Naive thymus-derived CD4-positive, alpha-beta T cell (primary cell): ENCODE measurements at regions not wholly inside any gene's neighbourhood (a gene's known extent, or its start where the extent isn't known, plus 50 kb on each side); places are given as distances from the start of the nearest gene placed in this dataset.

Experiments used
- ATAC-seq: fragments of 150-1000 bp; cut with Tn5 transposase; 2 replicates; pipeline ENCODE4 v1.10.0; 2021; ENCODE audit warnings: mild to moderate bottlenecking, moderate library complexity
- CTCF ChIA-PET: fragments of 350-600 bp; sonication (Branson Sonifier 250); formaldehyde crosslinking; loops from one replicate; lab custom pipeline; 2021; ENCODE audit warnings: antibody characterized with exemption; lab: Charles Lee
- POLR2A ChIA-PET: fragments of 350-600 bp; sonication (Branson Sonifier 250); formaldehyde crosslinking; loops from one replicate; lab custom pipeline; 2021; ENCODE audit warnings: antibody characterized with exemption, inconsistent platforms; lab: Charles Lee
- DNase-seq, 9 donors: peaks; one replicate each; pipeline versions ENCODE4 v3.0.0 to v3.0.0-alpha.2; 2020 to 2022; ENCODE audit warnings: mixed read lengths in 1 of 9
- H3K27ac ChIP-seq: one replicate; pipeline ENCODE4 v1.7.0; 2013; ENCODE audit warnings: mild to moderate bottlenecking, low read depth, low read length, moderate library complexity
- H3K27me3 ChIP-seq, 2 donors: one replicate each; pipeline ENCODE4 v1.7.0; 2013; ENCODE audit warnings: low read length in 2 of 2, mild to moderate bottlenecking in 2 of 2, moderate library complexity in 2 of 2; ENCODE audit not compliant: control insufficient read depth in 2 of 2, insufficient read depth in 2 of 2
- H3K36me3 ChIP-seq, 3 experiments: 1 replicate in 2 of 3; 2 replicates in 1 of 3; pipeline ENCODE4 v1.7.0; 2013; ENCODE audit warnings: low read length in 3 of 3, mild to moderate bottlenecking in 3 of 3, moderate library complexity in 1 of 3; ENCODE audit not compliant: insufficient read depth in 3 of 3, control insufficient read depth in 2 of 3
- H3K4me1 ChIP-seq, 2 donors: one replicate each; pipeline ENCODE4 v1.7.0; 2013; ENCODE audit warnings: low read length in 2 of 2, mild to moderate bottlenecking in 2 of 2, moderate library complexity in 1 of 2; ENCODE audit not compliant: control insufficient read depth in 2 of 2, insufficient read depth in 2 of 2
- H3K4me3 ChIP-seq: 2 replicates; pipeline ENCODE4 v1.7.0; 2013; ENCODE audit warnings: mild to moderate bottlenecking, low read length
- H3K9me3 ChIP-seq, 3 experiments: 1 replicate in 2 of 3; 2 replicates in 1 of 3; pipeline ENCODE4 v1.7.0; 2013; ENCODE audit warnings: low read length in 3 of 3; ENCODE audit not compliant: control insufficient read depth in 2 of 3
- H3K27ac Mint-ChIP-seq, 9 donors: one replicate each; pipeline ENCODE4 v1.8.0; 2020 to 2022; ENCODE audit warnings: mixed read lengths in 9 of 9, mild to moderate bottlenecking in 8 of 9, moderate library complexity in 5 of 9, inconsistent platforms in 2 of 9
- H3K27me3 Mint-ChIP-seq, 5 donors: one replicate each; pipeline ENCODE4 v1.8.0; 2021 to 2022; ENCODE audit warnings: mixed read lengths in 5 of 5, mild to moderate bottlenecking in 1 of 5
- H3K36me3 Mint-ChIP-seq, 5 donors: one replicate each; pipeline ENCODE4 v1.8.0; 2020 to 2022; ENCODE audit warnings: mixed read lengths in 5 of 5, mild to moderate bottlenecking in 3 of 5, inconsistent platforms in 1 of 5
- H3K4me1 Mint-ChIP-seq, 7 donors: one replicate each; pipeline ENCODE4 v1.8.0; 2020 to 2022; ENCODE audit warnings: mixed read lengths in 7 of 7, mild to moderate bottlenecking in 3 of 7, inconsistent platforms in 1 of 7
- H3K4me3 Mint-ChIP-seq, 10 donors: one replicate each; pipeline ENCODE4 v1.8.0; 2020 to 2022; ENCODE audit warnings: mild to moderate bottlenecking in 10 of 10, mixed read lengths in 10 of 10, moderate library complexity in 6 of 10, inconsistent platforms in 2 of 10
- H3K9me3 Mint-ChIP-seq, 11 donors: one replicate each; pipeline ENCODE4 v1.8.0; 2020 to 2022; ENCODE audit warnings: mixed read lengths in 11 of 11, mild to moderate bottlenecking in 4 of 11, inconsistent platforms in 1 of 11, moderate library complexity in 1 of 11
- intact Hi-C, 2 donors: fragments of 100-400 bp; cut with micrococcal nuclease; formaldehyde crosslinking; loops; one replicate each; pipeline ENCODE4 v1.15.1; 2023

DNA sequence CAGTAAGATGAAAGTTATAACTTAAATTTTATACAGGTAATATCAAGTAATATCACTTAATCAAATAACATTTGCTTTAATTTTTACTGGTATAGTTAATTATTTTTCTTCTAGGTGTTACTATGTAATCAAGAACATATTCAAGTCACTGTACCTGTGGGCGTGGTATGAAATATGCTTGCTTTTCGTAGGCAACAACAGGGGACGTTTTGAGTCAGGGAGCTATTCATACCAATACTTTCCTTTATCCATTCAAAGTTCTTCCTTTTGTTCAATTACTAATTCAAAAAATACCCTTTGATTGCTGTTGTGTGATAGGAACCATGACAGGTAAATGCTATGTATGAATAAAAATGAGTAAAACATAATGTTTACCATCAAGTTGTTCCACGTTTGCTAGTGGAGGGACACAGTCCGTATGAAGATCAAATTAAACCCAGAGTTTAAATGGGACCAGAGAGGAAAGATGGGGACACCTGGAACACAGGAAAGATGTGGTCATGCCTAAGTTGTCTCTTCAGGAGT, 654.0 kb upstream of the KCNMB2 start:
- ATAC-seq (no peak), DNase-seq (no peak)
- Mint-ChIP-seq H3K4me1 (peaks cover 3 to 18% (median 12%) of the 10 kb centered on the region in 7 donors), H3K9me3 (peaks cover 0 to 5% (median 0%) of the 10 kb centered on the region in 11 donors), H3K27me3 (no peaks in the 10 kb centered on the region), H3K27ac (no peak overlapping the region), H3K4me3 (no peak overlapping the region), H3K36me3 (peaks cover 0 to 1% (median 0%) of the 10 kb centered on the region in 5 donors)
- CTCF ChIA-PET, result interaction anchor here (0.6 kb wide), 1 partner anchor 572 kb away, joined by 3 read pairs; no protein-coding TSS in a partner anchor
- Histone ChIP-seq H3K4me1 (no peaks in the 10 kb centered on the region), H3K27ac (no peak overlapping the region), H3K27me3 (no peaks in the 10 kb centered on the region), H3K36me3 (no peaks in the 10 kb centered on the region), H3K9me3 (no peaks in the 10 kb centered on the region), H3K4me3 (no peak overlapping the region)
- POLR2A ChIA-PET, result no interaction called here
- intact Hi-C loops, result no loop called here

DNA sequence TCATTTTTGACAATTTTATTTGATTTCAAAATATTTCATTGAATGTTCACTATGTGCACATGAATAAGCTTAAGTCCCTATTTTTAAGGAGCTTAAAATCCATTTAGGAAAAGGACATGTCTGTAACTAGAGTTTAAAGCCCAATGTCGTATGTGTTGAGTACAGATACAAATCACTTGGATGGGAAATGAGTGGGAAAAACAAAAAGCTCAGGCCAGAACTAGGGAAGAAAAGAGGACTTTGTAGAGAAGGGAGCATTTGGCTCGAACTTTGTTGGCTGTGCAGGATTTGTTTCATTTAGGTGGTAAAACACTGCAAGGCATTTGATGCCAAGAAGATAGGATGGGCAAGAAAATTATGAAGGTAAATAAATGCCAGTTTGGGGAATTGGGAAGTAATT, 653.1 kb upstream of the KCNMB2 start:
- peaks cover 0 to 5% (median 0%) of the 10 kb centered on the region in 11 donors for H3K9me3 Mint-ChIP-seq
- Histone ChIP-seq H3K27me3 (no peaks in the 10 kb centered on the region), H3K36me3 (no peaks in the 10 kb centered on the region), H3K27ac (no peak overlapping the region), H3K4me1 (no peaks in the 10 kb centered on the region), H3K4me3 (no peak overlapping the region), H3K9me3 (no peaks in the 10 kb centered on the region)
- intact Hi-C loops, result no loop called here
- no peak overlapping the region for H3K4me3 Mint-ChIP-seq
- H3K36me3 Mint-ChIP-seq, result peaks cover 0 to 3% (median 0%) of the 10 kb centered on the region in 5 donors
- H3K27me3 Mint-ChIP-seq, result no peaks in the 10 kb centered on the region
- peaks cover 3 to 18% (median 12%) of the 10 kb centered on the region in 7 donors for H3K4me1 Mint-ChIP-seq
- no peak for DNase-seq
- ATAC-seq, result no peak
- CTCF ChIA-PET, result interaction anchor here (0.6 to 0.7 kb wide), 2 partner anchors 20 to 802 kb away, joined by 3 read pairs; no protein-coding TSS in a partner anchor
- POLR2A ChIA-PET, result no interaction called here
- peak overlapping the region in 1 of 9 donors; percentile 23 for H3K27ac Mint-ChIP-seq

DNA sequence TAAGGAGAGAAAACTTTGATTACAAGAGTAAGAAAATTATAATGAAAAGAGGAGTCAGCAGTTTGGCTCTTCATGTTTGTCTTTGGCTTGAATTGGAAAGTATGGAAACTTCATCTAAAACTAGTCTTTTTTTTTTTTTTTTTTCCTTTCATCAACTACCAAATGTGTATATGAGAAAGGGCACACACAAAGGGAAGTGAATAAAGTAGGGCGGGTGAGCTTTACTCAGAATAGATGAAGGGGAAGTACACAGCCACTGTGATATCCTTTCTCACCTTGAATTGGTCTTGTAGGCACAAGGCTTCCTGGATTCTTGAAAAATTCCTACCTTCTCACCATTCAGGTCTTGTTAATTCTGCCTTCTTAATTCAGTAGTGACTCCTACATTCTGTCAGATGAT, 652.3 kb upstream of the KCNMB2 start:
- Mint-ChIP-seq H3K4me3 (no peak overlapping the region), H3K27ac (peak overlapping the region in 1 of 9 donors; percentile 25), H3K27me3 (no peaks in the 10 kb centered on the region), H3K4me1 (peaks cover 3 to 18% (median 12%) of the 10 kb centered on the region in 7 donors), H3K36me3 (peaks cover 0 to 3% (median 0%) of the 10 kb centered on the region in 5 donors), H3K9me3 (peaks cover 0 to 4% (median 0%) of the 10 kb centered on the region in 11 donors)
- no peak overlapping the region for H3K27ac ChIP-seq
- H3K36me3 ChIP-seq, result no peaks in the 10 kb centered on the region
- H3K4me3 ChIP-seq, result no peak overlapping the region
- DNase-seq (no peak), ATAC-seq (no peak)
- no peaks in the 10 kb centered on the region for H3K4me1 ChIP-seq
- H3K9me3 ChIP-seq, result no peaks in the 10 kb centered on the region
- no peaks in the 10 kb centered on the region for H3K27me3 ChIP-seq
- ChIA-PET POLR2A (no interaction called here), CTCF (interaction anchor here (0.6 kb wide), 1 partner anchor 412 kb away, joined by 4 read pairs; no protein-coding TSS in a partner anchor)
- intact Hi-C loops, result no loop called here

DNA sequence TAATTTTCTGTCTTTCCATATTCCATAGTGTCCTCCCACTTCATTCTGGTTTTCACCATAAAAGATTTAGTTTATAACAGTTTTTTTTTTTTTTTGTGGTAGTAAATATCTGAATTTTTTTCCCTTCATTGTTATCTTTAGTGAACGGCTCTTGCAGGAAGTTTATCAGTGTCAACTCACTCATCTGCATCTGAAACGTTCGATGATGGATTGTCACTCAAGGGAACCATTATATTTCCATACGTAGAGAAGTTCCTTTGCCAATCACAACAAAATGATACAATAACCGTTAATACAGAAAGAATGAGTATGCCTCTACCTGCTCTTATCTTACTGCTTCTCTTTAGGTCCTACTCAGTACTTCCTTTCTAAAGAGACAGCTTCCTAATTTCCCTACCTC, 651.2 kb upstream of the KCNMB2 start:
- ChIA-PET POLR2A (no interaction called here), CTCF (no interaction called here)
- H3K27me3 ChIP-seq, result no peaks in the 10 kb centered on the region
- DNase-seq, result no peak
- no peak for ATAC-seq
- Mint-ChIP-seq H3K36me3 (peaks cover 0 to 3% (median 0%) of the 10 kb centered on the region in 5 donors), H3K27ac (no peak overlapping the region), H3K4me3 (no peak overlapping the region), H3K9me3 (peaks cover 0 to 3% (median 0%) of the 10 kb centered on the region in 11 donors), H3K4me1 (peaks cover 3 to 18% (median 12%) of the 10 kb centered on the region in 7 donors), H3K27me3 (no peaks in the 10 kb centered on the region)
- H3K4me1 ChIP-seq, result no peaks in the 10 kb centered on the region
- no peaks in the 10 kb centered on the region for H3K9me3 ChIP-seq
- H3K27ac ChIP-seq, result no peak overlapping the region
- H3K4me3 ChIP-seq, result no peak overlapping the region
- no peaks in the 10 kb centered on the region for H3K36me3 ChIP-seq
- intact Hi-C loops, result no loop called here

DNA sequence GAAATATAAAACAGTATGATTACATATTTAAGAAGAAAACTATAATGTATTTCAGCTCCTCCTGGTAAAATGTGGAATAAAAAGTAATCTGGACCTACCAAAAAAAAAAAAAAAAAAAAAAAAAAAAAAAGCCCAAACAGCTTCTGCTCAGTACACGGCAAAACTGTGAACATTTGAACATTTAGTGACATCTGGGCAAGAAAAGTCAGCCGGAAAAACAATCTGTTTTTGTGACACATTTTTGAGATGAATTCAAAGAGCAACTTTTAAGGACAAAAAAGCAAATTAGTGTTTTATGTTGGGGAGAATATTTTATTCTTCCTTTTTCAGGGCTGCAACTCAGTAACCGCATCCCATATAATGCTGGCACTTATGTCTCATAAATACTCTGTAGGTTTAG, 649.7 kb upstream of the KCNMB2 start:
- ChIA-PET POLR2A (interaction anchor here (0.6 kb wide), 1 partner anchor 926 kb away, joined by 3 read pairs; no protein-coding TSS in a partner anchor), CTCF (interaction anchor here (0.6 kb wide), 1 partner anchor 174 kb away, joined by 3 read pairs; no protein-coding TSS in a partner anchor)
- no peak overlapping the region for H3K27ac ChIP-seq
- no peak for DNase-seq
- Mint-ChIP-seq H3K9me3 (peaks cover 0 to 3% (median 0%) of the 10 kb centered on the region in 11 donors), H3K4me1 (peaks cover 3 to 18% (median 12%) of the 10 kb centered on the region in 7 donors), H3K36me3 (peaks cover 0 to 3% (median 0%) of the 10 kb centered on the region in 5 donors), H3K4me3 (no peak overlapping the region), H3K27me3 (no peaks in the 10 kb centered on the region), H3K27ac (no peak overlapping the region)
- no peaks in the 10 kb centered on the region for H3K4me1 ChIP-seq
- no peak for ATAC-seq
- no peaks in the 10 kb centered on the region for H3K36me3 ChIP-seq
- intact Hi-C loops, result no loop called here
- no peaks in the 10 kb centered on the region for H3K9me3 ChIP-seq
- no peak overlapping the region for H3K4me3 ChIP-seq
- no peaks in the 10 kb centered on the region for H3K27me3 ChIP-seq

DNA sequence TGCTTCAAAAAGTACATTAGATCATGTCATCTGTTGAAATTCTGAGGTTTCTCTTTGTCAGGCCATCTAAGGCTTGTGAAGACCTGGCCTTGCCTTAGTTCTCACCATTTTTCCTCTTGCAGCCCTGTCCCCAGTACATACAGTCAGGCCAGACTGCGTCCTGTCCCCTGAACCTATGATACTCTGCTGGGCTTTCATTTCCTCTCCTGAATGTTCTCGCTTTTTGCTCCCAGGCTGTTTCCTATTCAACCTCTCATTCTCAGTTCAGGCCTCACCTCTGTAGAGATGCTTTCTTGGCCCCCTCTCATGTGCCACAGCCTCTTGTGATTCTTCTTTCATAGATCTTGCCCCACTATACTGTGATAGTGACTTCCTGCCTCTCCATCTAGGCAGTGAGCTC, 648.8 kb upstream of the KCNMB2 start:
- Mint-ChIP-seq H3K27ac (peak overlapping the region in 1 of 9 donors; percentile 15), H3K27me3 (no peaks in the 10 kb centered on the region), H3K4me3 (no peak overlapping the region), H3K4me1 (peaks cover 2 to 18% (median 12%) of the 10 kb centered on the region in 7 donors), H3K9me3 (peaks cover 0 to 2% (median 0%) of the 10 kb centered on the region in 11 donors), H3K36me3 (peaks cover 0 to 3% (median 0%) of the 10 kb centered on the region in 5 donors)
- no peaks in the 10 kb centered on the region for H3K9me3 ChIP-seq
- no peaks in the 10 kb centered on the region for H3K36me3 ChIP-seq
- intact Hi-C loops, result no loop called here
- H3K4me3 ChIP-seq, result no peak overlapping the region
- no peaks in the 10 kb centered on the region for H3K4me1 ChIP-seq
- no peak for ATAC-seq
- POLR2A ChIA-PET, result interaction anchor here (0.6 kb wide), 1 partner anchor 131 kb away, joined by 5 read pairs; no protein-coding TSS in a partner anchor
- no peak for DNase-seq
- H3K27me3 ChIP-seq, result no peaks in the 10 kb centered on the region
- CTCF ChIA-PET, result no interaction called here
- H3K27ac ChIP-seq, result no peak overlapping the region

DNA sequence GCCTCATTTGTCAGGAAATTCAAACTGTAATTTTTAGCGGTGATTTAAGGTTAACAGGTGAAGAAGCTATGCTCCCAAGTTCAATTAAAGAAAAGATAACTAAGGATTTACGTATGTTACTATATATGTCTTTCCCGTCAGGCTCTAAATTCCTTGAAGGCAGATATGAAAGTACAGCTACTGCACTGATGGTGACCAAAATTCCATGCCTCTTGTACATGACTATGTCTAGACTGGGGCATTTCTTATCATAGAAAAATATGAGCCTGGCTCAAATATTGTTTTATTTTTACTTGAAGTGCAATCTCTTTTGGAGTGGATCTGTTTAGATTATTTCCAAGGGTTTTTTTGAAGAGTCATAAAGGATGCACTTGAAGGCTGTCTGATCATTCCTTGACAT, 647.1 kb upstream of the KCNMB2 start:
- H3K27ac ChIP-seq, result no peak overlapping the region
- ATAC-seq (no peak), DNase-seq (no peak)
- Mint-ChIP-seq H3K27ac (peak overlapping the region in 1 of 9 donors; percentile 24), H3K4me3 (no peak overlapping the region), H3K9me3 (peaks cover 0 to 2% (median 0%) of the 10 kb centered on the region in 11 donors), H3K36me3 (peaks cover 0 to 1% (median 0%) of the 10 kb centered on the region in 5 donors), H3K27me3 (no peaks in the 10 kb centered on the region), H3K4me1 (peaks cover under 1 to 6% (median 2%) of the 10 kb centered on the region in 7 donors)
- H3K4me1 ChIP-seq, result no peaks in the 10 kb centered on the region
- POLR2A ChIA-PET, result no interaction called here
- intact Hi-C loops, result no loop called here
- H3K36me3 ChIP-seq, result no peaks in the 10 kb centered on the region
- H3K4me3 ChIP-seq, result no peak overlapping the region
- no peaks in the 10 kb centered on the region for H3K27me3 ChIP-seq
- CTCF ChIA-PET, result no interaction called here
- H3K9me3 ChIP-seq, result no peaks in the 10 kb centered on the region
